Naive B cell (primary cell): ENCODE measurements at regions not wholly inside any gene's neighbourhood (a gene's known extent, or its start where the extent isn't known, plus 50 kb on each side); places are given as distances from the start of the nearest gene placed in this dataset.

Experiments used
- ATAC-seq, 2 donors: fragments of 150-1000 bp; cut with Tn5 transposase; 2 replicates each; pipeline ENCODE4 v1.10.0; 2021; ENCODE audit warnings: low read depth in 2 of 2, mild to moderate bottlenecking in 2 of 2, moderate library complexity in 2 of 2
- DNase-seq: peaks from one replicate; pipeline ENCODE4 v3.0.0; 2022
- H3K27ac Mint-ChIP-seq, 6 donors: one replicate each; pipeline ENCODE4 v1.8.0; 2020 to 2022; ENCODE audit warnings: mild to moderate bottlenecking in 6 of 6, mixed read lengths in 6 of 6, moderate library complexity in 5 of 6, inconsistent platforms in 2 of 6
- H3K27me3 Mint-ChIP-seq, 3 donors: one replicate each; pipeline ENCODE4 v1.8.0; 2021 to 2022; ENCODE audit warnings: mixed read lengths in 3 of 3, mild to moderate bottlenecking in 1 of 3
- H3K36me3 Mint-ChIP-seq, 2 donors: one replicate each; pipeline ENCODE4 v1.8.0; 2020 to 2022; ENCODE audit warnings: mixed read lengths in 2 of 2, inconsistent platforms in 1 of 2, mild to moderate bottlenecking in 1 of 2
- H3K4me1 Mint-ChIP-seq, 3 donors: one replicate each; pipeline ENCODE4 v1.8.0; 2020 to 2022; ENCODE audit warnings: mixed read lengths in 3 of 3, inconsistent platforms in 1 of 3, mild to moderate bottlenecking in 1 of 3, moderate library complexity in 1 of 3
- H3K4me3 Mint-ChIP-seq, 8 donors: one replicate each; pipeline ENCODE4 v1.8.0; 2020 to 2022; ENCODE audit warnings: mild to moderate bottlenecking in 8 of 8, mixed read lengths in 8 of 8, moderate library complexity in 8 of 8, inconsistent platforms in 2 of 8
- H3K9me3 Mint-ChIP-seq, 7 donors: one replicate each; pipeline ENCODE4 v1.8.0; 2020 to 2022; ENCODE audit warnings: mixed read lengths in 7 of 7, mild to moderate bottlenecking in 5 of 7, inconsistent platforms in 2 of 7, moderate library complexity in 1 of 7

DNA sequence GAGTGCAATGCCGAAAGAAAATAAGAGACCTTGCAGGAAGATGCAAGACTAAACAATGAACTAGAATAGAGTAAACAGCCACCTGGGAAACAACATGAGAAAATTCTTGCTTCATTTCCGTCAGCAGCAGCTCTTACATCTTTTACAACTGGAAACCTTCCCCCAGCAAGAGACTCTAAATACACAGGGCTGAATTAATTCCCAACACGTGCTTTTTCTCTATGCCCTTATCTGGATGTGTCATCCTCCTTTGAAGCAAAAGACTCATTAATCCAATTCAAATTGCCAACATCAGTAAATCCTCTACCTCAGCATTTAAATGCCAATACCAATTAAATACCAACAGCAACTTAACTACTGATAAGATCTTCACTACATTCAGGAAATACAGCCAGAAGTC is 99.0 kb upstream of the PDE1C start:
- peaks cover 0 to 9% (median 4%) of the 10 kb centered on the region in 7 donors for H3K9me3 Mint-ChIP-seq

GRCh38 chr7:32167815-32168214 is 97.6 kb upstream of the PDE1C start:
- Mint-ChIP-seq H3K4me1 (peaks cover 0 to 4% (median 0%) of the 10 kb centered on the region in 3 donors), H3K4me3 (no peak overlapping the region), H3K9me3 (peaks cover 0 to 8% (median 4%) of the 10 kb centered on the region in 7 donors), H3K36me3 (no peaks in the 10 kb centered on the region), H3K27me3 (peaks cover 0 to 6% (median 0%) of the 10 kb centered on the region in 3 donors), H3K27ac (no peak overlapping the region)
- DNase-seq (no peak), ATAC-seq (no peak)

More for the DNA sequence above, 99.0 kb upstream of the PDE1C start:
- DNase-seq (no peak), ATAC-seq (no peak)
- Mint-ChIP-seq H3K27ac (no peak overlapping the region), H3K36me3 (no peaks in the 10 kb centered on the region), H3K4me1 (peaks cover 0 to 4% (median 0%) of the 10 kb centered on the region in 3 donors), H3K4me3 (no peak overlapping the region), H3K27me3 (peaks cover 0 to 6% (median 0%) of the 10 kb centered on the region in 3 donors)

- Mint-ChIP-seq H3K4me3 (no peak overlapping the region), H3K36me3 (no peaks in the 10 kb centered on the region), H3K4me1 (peaks cover 0 to 4% (median 0%) of the 10 kb centered on the region in 3 donors), H3K9me3 (peaks cover 0 to 8% (median 3%) of the 10 kb centered on the region in 7 donors), H3K27me3 (peaks cover 0 to 6% (median 0%) of the 10 kb centered on the region in 3 donors), H3K27ac (no peak overlapping the region)
- DNase-seq (no peak), ATAC-seq (no peak)
Observed at GRCh38 chr7:32167256-32167655, 97.0 kb upstream of the PDE1C start.

DNA sequence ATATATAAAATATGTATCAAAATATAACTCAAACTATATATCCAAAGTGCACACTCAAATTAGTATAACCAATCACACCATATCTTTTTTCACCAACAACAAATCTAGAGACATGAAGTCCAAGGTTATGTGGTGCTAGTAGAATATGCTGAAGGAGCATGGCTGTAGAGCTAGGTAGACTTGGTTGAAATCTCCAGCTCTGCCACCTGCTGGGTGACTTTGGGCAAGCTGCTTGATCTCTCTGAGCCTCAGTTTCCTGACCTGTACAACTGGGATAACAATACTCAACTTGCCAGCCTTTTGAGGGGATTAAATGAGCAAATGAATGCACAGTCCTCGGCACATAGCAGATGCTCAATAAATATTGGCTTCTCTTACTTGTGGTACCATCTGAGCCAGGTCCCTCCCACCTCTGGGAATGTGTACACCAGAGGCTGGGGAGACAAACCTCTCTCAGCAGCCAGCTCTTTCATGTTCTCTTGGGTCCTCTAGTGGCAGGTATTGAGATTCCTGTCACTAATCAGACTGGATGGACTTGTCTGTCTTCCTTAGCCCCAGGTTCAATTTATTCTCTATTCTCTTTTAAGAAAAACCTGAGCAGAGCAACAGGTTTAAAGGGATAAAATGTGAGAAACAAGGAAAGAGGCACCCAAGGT is 94.3 kb upstream of the PDE1C start:
- no peak for DNase-seq
- no peak overlapping the region for H3K27ac Mint-ChIP-seq
- H3K36me3 Mint-ChIP-seq, result no peaks in the 10 kb centered on the region
- H3K9me3 Mint-ChIP-seq, result peaks cover 0 to 8% (median 2%) of the 10 kb centered on the region in 7 donors
- H3K27me3 Mint-ChIP-seq, result no peaks in the 10 kb centered on the region
- no peak overlapping the region for H3K4me3 Mint-ChIP-seq
- no peak for ATAC-seq
- no peaks in the 10 kb centered on the region for H3K4me1 Mint-ChIP-seq

DNA sequence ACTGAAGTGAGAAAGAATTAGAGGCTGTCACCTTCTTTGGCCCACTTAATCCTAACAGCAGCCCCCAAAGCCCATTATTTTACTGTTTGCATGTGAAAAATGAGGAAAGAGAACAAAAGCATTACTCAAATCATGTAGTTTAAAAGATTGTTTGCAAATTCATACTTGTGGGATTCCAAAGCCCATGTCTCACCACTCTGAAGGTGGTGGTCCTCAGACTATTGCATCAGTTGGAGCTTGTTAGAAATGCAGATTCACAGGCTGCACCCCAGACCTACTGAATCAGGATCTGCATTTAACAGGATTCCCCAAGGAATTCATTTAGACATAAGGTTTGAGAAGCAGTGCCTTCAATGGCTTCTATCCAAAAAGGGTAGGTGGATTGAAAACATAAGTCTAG is 93.7 kb upstream of the PDE1C start:
- Mint-ChIP-seq H3K4me1 (no peaks in the 10 kb centered on the region), H3K27ac (no peak overlapping the region), H3K4me3 (no peak overlapping the region), H3K9me3 (peaks cover 0 to 8% (median 2%) of the 10 kb centered on the region in 7 donors), H3K36me3 (no peaks in the 10 kb centered on the region), H3K27me3 (no peaks in the 10 kb centered on the region)
- DNase-seq (no peak), ATAC-seq (no peak)

- Mint-ChIP-seq H3K9me3 (peaks cover 0 to 8% (median 2%) of the 10 kb centered on the region in 7 donors), H3K4me1 (no peaks in the 10 kb centered on the region), H3K27me3 (no peaks in the 10 kb centered on the region), H3K4me3 (no peak overlapping the region), H3K27ac (no peak overlapping the region), H3K36me3 (no peaks in the 10 kb centered on the region)
- ATAC-seq (no peak), DNase-seq (no peak)
Observed at GRCh38 chr7:32163141-32163806, 93.1 kb upstream of the PDE1C start.

DNA sequence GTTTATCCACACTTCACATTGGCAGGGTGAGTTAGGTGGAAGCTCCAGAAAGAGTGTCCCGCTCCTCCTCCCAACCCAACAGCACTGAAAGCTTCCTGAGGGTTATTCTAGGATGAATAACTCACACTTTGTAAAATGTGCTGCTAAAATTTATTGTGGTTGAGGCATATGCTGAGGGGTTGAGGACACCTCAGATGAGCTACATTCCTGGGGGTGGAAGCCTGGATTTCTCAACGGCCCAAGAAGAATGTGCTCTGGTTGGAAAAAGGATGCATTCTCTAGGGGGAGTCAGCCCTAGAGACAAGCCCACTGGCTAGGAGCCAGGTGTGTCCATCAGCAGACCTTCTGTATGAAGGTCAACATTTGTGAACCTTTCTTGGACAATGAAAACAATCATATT is 91.5 kb upstream of the PDE1C start:
- Mint-ChIP-seq H3K27ac (no peak overlapping the region), H3K4me3 (no peak overlapping the region), H3K27me3 (no peaks in the 10 kb centered on the region), H3K9me3 (peaks cover 0 to 8% (median 2%) of the 10 kb centered on the region in 7 donors), H3K36me3 (no peaks in the 10 kb centered on the region), H3K4me1 (no peaks in the 10 kb centered on the region)
- no peak for DNase-seq
- no peak for ATAC-seq

- Mint-ChIP-seq H3K4me3 (no peak overlapping the region), H3K36me3 (no peaks in the 10 kb centered on the region), H3K27ac (no peak overlapping the region), H3K4me1 (no peaks in the 10 kb centered on the region), H3K27me3 (no peaks in the 10 kb centered on the region), H3K9me3 (peaks cover 0 to 4% (median 0%) of the 10 kb centered on the region in 7 donors)
- no peak for DNase-seq
- no peak for ATAC-seq
Observed at GRCh38 chr7:32158751-32159745, 88.8 kb upstream of the PDE1C start.

GRCh38 chr7:32158076-32158475 is 87.9 kb upstream of the PDE1C start:
- no peaks in the 10 kb centered on the region for H3K4me1 Mint-ChIP-seq
- no peaks in the 10 kb centered on the region for H3K27me3 Mint-ChIP-seq
- H3K4me3 Mint-ChIP-seq, result no peak overlapping the region
- no peak overlapping the region for H3K27ac Mint-ChIP-seq
- H3K36me3 Mint-ChIP-seq, result no peaks in the 10 kb centered on the region
- DNase-seq (no peak), ATAC-seq (no peak)
- peaks cover 0 to 4% (median 2%) of the 10 kb centered on the region in 7 donors for H3K9me3 Mint-ChIP-seq

GRCh38 chr7:32155712-32156111 is 85.5 kb upstream of the PDE1C start:
- H3K4me3 Mint-ChIP-seq, result no peak overlapping the region
- H3K27ac Mint-ChIP-seq, result no peak overlapping the region
- no peak for ATAC-seq
- H3K27me3 Mint-ChIP-seq, result no peaks in the 10 kb centered on the region
- no peak for DNase-seq
- H3K9me3 Mint-ChIP-seq, result peaks cover 0 to 7% (median 4%) of the 10 kb centered on the region in 7 donors
- H3K36me3 Mint-ChIP-seq, result no peaks in the 10 kb centered on the region
- H3K4me1 Mint-ChIP-seq, result no peaks in the 10 kb centered on the region

DNA sequence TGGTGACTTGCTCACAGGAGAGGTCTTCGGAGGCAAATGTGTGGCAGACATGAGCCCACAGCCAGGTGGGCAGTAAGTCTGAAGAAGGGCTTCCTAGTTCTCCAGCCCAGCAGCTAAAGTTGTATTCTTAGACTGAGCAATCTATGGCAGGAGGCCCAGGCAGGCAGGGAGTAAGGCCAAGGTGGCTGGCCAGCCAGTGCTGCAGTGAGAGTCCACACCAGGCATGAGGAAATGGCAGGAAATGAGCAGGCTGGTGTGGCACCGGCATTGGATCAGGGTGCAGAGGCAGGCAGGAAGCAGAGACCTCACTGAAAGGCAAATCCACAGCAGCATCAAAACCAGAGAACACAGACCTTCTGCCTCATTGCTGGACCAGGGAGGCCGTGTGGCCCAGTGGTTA is 84.6 kb upstream of the PDE1C start:
- no peak overlapping the region for H3K4me3 Mint-ChIP-seq
- H3K9me3 Mint-ChIP-seq, result peaks cover 0 to 7% (median 2%) of the 10 kb centered on the region in 7 donors
- H3K27me3 Mint-ChIP-seq, result no peaks in the 10 kb centered on the region
- no peaks in the 10 kb centered on the region for H3K36me3 Mint-ChIP-seq
- no peaks in the 10 kb centered on the region for H3K4me1 Mint-ChIP-seq
- no peak for DNase-seq
- ATAC-seq, result no peak
- H3K27ac Mint-ChIP-seq, result no peak overlapping the region

- H3K27ac Mint-ChIP-seq, result no peak overlapping the region
- peaks cover 0 to 7% (median 2%) of the 10 kb centered on the region in 7 donors for H3K9me3 Mint-ChIP-seq
- ATAC-seq, result no peak
Observed at GRCh38 chr7:32153006-32153405, 82.8 kb upstream of the PDE1C start.

DNA sequence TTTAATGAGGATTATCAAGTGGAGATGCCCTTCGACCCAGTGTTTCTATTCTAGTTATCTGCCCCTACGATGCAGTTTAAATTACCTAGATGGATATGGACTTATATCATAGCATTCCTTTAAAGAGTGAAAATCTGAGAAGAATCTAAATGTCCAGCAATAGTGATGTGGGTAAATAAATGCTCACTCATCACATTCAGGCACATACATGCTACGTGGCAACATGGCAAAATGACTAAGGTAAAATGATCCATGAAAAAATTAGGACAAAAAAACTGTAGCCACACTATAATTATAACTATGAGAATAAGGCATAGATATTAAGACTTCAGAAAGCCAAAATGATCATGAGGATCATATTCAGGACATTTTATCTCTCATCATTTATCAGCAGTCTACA is 82.4 kb upstream of the PDE1C start:
- Mint-ChIP-seq H3K4me1 (no peaks in the 10 kb centered on the region), H3K27me3 (no peaks in the 10 kb centered on the region), H3K9me3 (peaks cover 0 to 7% (median 2%) of the 10 kb centered on the region in 7 donors), H3K27ac (no peak overlapping the region), H3K4me3 (no peak overlapping the region), H3K36me3 (no peaks in the 10 kb centered on the region)
- no peak for ATAC-seq
- DNase-seq, result no peak

More at GRCh38 chr7:32153006-32153405, 82.8 kb upstream of the PDE1C start:
- no peaks in the 10 kb centered on the region for H3K4me1 Mint-ChIP-seq
- H3K36me3 Mint-ChIP-seq, result no peaks in the 10 kb centered on the region
- no peaks in the 10 kb centered on the region for H3K27me3 Mint-ChIP-seq
- no peak for DNase-seq
- peak overlapping the region in 1 of 8 donors; percentile 17 for H3K4me3 Mint-ChIP-seq
